Uterus (tissue), 3 donors: ENCODE measurements at regions not wholly inside any gene's neighbourhood (a gene's known extent, or its start where the extent isn't known, plus 50 kb on each side); places are given as distances from the start of the nearest gene placed in this dataset.

Experiments
- DNase-seq, 2 donors: peaks; one replicate each; pipeline ENCODE4 v3.0.0-alpha.2; 2019 to 2020
- H3K27ac ChIP-seq, 2 donors: fragments of 200-600 bp; sonication (generic); 1 replicate in 1 of 2; 2 replicates in 1 of 2; pipeline ENCODE4 v1.5.1; 2016 to 2018
- H3K27me3 ChIP-seq, 2 donors: fragments of 200-600 bp; sonication (generic); one replicate each; pipeline ENCODE4 v1.5.1; 2018 to 2019; ENCODE audit warnings: control low read depth in 1 of 2
- H3K36me3 ChIP-seq, 2 donors: fragments of 200-600 bp; sonication (generic); one replicate each; pipeline ENCODE4 v1.5.1; 2019; ENCODE audit warnings: control low read depth in 1 of 2
- H3K4me1 ChIP-seq, 2 donors: fragments of 200-600 bp; sonication (generic); one replicate each; pipeline ENCODE4 v1.5.1; 2018 to 2019; ENCODE audit warnings: control low read depth in 1 of 2
- H3K4me3 ChIP-seq, 2 donors: fragments of 200-600 bp; sonication (generic); 1 replicate in 1 of 2; 2 replicates in 1 of 2; pipeline ENCODE4 v1.5.1; 2018 to 2019; ENCODE audit warnings: mild to moderate bottlenecking in 1 of 2
- H3K9me3 ChIP-seq, 2 donors: fragments of 200-600 bp; sonication (generic); one replicate each; pipeline ENCODE4 v1.5.1; 2019; ENCODE audit warnings: control low read depth in 1 of 2
- CTCF ChIP-seq, 4 experiments: fragments of 200-600 bp in 2 of 4; fragments of 450-650 bp in 2 of 4; sonication (generic) in 2 of 4; IDR thresholded peaks; one replicate each; pipeline ENCODE4 v1.5.1; 2016 to 2019; ENCODE audit warnings: antibody characterized with exemption in 4 of 4, mild to moderate bottlenecking in 2 of 4, moderate library complexity in 1 of 4
- POLR2A ChIP-seq, 2 donors: fragments of 450-650 bp; IDR thresholded peaks; one replicate each; pipeline ENCODE4 v1.6.1; 2016; ENCODE audit warnings: antibody characterized with exemption in 2 of 2, mild to moderate bottlenecking in 1 of 2, moderate library complexity in 1 of 2
- intact Hi-C: fragments of 100-400 bp; cut with DNase I; formaldehyde crosslinking; loops from one replicate; pipeline ENCODE4 v1.15.1; 2023; ENCODE audit warnings: low total_unique reads
- donor health status: DM: yes; HTN: yes; CAD: no.

DNA sequence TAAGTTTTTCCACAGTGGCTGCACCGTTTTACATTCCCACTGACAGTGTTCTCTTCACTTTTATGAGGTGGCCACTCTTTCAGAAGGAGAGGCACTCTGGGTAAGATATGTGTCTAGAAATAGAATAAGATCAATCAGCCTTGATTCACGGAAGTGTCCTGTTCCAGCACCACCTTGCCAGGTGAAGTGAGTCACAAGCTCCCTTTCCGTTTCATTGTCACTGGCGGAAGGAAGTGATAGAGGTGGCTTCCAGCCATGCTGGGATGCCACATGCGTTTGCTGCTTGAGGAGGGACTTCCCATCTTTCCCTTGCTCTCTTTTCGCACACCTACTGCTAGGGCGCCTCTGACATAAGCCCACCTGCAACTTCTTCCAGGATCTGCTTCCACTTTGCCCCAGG, 217.1 kb downstream of the PIK3R1 start:
- Histone ChIP-seq H3K27ac (no peak overlapping the region), H3K9me3 (no peaks in the 10 kb centered on the region), H3K27me3 (no peaks in the 10 kb centered on the region), H3K4me1 (peaks cover 0 to 4% of the 10 kb centered on the region in 2 donors), H3K36me3 (no peaks in the 10 kb centered on the region), H3K4me3 (no peak overlapping the region)
- DNase-seq = no peak
- intact Hi-C loops = no loop called here
- TF ChIP-seq CTCF (IDR thresholded peaks at IDR 0.05) (no peak), POLR2A (IDR thresholded peaks at IDR 0.05) (no peak)

- DNase-seq = no peak
- Histone ChIP-seq H3K27me3 (no peaks in the 10 kb centered on the region), H3K27ac (peak overlapping the region; percentile 54 to 60), H3K9me3 (no peaks in the 10 kb centered on the region), H3K4me3 (no peak overlapping the region), H3K36me3 (no peaks in the 10 kb centered on the region), H3K4me1 (no peaks in the 10 kb centered on the region)
- TF ChIP-seq CTCF (IDR thresholded peaks at IDR 0.05) = no peak
- TF ChIP-seq POLR2A (IDR thresholded peaks at IDR 0.05) = no peak
- intact Hi-C loops = no loop called here
Observed at GRCh38 chr5:68433526-68433922, 218.0 kb downstream of the PIK3R1 start.

GRCh38 chr5:68433923-68434879, 218.6 kb downstream of the PIK3R1 start:
- peak; percentile 68 to 73 for DNase-seq
- intact Hi-C loops = no loop called here
- Histone ChIP-seq H3K27ac (peak overlapping the region; percentile 54 to 60), H3K4me1 (no peaks in the 10 kb centered on the region), H3K27me3 (no peaks in the 10 kb centered on the region), H3K9me3 (no peaks in the 10 kb centered on the region), H3K36me3 (no peaks in the 10 kb centered on the region), H3K4me3 (no peak overlapping the region)
- TF ChIP-seq POLR2A (IDR thresholded peaks at IDR 0.05) (peak in 1 of 2 donors; percentile 11), CTCF (IDR thresholded peaks at IDR 0.05) (no peak)

DNA sequence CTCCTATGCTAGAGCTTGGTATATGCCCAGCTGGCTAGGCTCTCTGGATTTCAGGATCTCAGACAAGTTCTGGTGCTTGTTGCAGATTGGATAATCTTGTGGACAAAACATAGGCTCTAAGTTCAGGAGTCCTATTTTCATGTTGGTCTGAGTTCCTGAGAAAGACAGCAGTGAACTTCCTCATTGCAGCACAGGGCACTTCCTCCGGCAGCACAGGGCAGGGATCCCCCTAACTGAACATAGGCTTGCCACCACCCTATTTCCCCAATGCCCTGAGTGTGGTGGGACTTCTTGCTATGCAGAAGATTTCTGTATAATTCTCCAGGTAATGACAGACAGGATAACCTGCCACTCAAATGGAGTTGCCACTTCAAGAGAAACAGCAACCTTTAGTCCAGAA, 220.1 kb downstream of the PIK3R1 start:
- H3K27ac ChIP-seq = no peak overlapping the region
- no peaks in the 10 kb centered on the region for H3K27me3 ChIP-seq
- intact Hi-C loops = no loop called here

More for the DNA sequence above, 220.1 kb downstream of the PIK3R1 start:
- Histone ChIP-seq H3K9me3 (no peaks in the 10 kb centered on the region), H3K4me1 (no peaks in the 10 kb centered on the region), H3K4me3 (no peak overlapping the region), H3K36me3 (no peaks in the 10 kb centered on the region)
- DNase-seq = no peak
- TF ChIP-seq POLR2A (IDR thresholded peaks at IDR 0.05) (no peak), CTCF (IDR thresholded peaks at IDR 0.05) (no peak)
